ENCODE measurements at regions not wholly inside any gene's neighbourhood (a gene's known extent, or its start where the extent isn't known, plus 50 kb on each side); places are given as distances from the start of the nearest gene placed in this dataset.
"Not testable (repeated sequence)": the region's sequence is repeated elsewhere in the genome, so short reads cannot be mapped to it uniquely, and the experiment has no call there.

- DNase-seq: no peak
Observed at GRCh38 chr13:70755456-70755855, 647.2 kb upstream of the KLHL1 start.

GRCh38 chr13:70747262-70747661 is 639.0 kb upstream of the KLHL1 start:
- DNase-seq: no peak

- not testable (repeated sequence) for DNase-seq
Observed at GRCh38 chr13:70746469-70746868, 638.2 kb upstream of the KLHL1 start.

GRCh38 chr13:70736622-70737317 is 628.5 kb upstream of the KLHL1 start:
- DNase-seq: no peak

GRCh38 chr13:70732611-70733010 is 624.4 kb upstream of the KLHL1 start:
- DNase-seq: no peak

- no peak for DNase-seq
Observed at GRCh38 chr13:70729369-70729768, 621.1 kb upstream of the KLHL1 start.

GRCh38 chr13:70723732-70724131 is 615.5 kb upstream of the KLHL1 start:
- DNase-seq: no peak

- DNase-seq: no peak
Observed at GRCh38 chr13:70720386-70720785, 612.1 kb upstream of the KLHL1 start.

- DNase-seq: no peak
Observed at GRCh38 chr13:70714993-70715392, 606.7 kb upstream of the KLHL1 start.

- DNase-seq: no peak
Observed at GRCh38 chr13:70708775-70709174, 600.5 kb upstream of the KLHL1 start.

GRCh38 chr13:70703755-70704154 is 595.5 kb upstream of the KLHL1 start:
- DNase-seq: no peak

GRCh38 chr13:70694996-70695715 is 586.9 kb upstream of the KLHL1 start:
- no peak for DNase-seq

GRCh38 chr13:70668983-70669382 is 560.7 kb upstream of the KLHL1 start:
- DNase-seq: no peak

GRCh38 chr13:70668293-70668692 is 560.0 kb upstream of the KLHL1 start:
- no peak for DNase-seq

GRCh38 chr13:70666883-70667556 is 558.8 kb upstream of the KLHL1 start:
- no peak for DNase-seq

- DNase-seq: no peak
Observed at GRCh38 chr13:70662231-70662940, 554.1 kb upstream of the KLHL1 start.

GRCh38 chr13:70644052-70644451 is 535.8 kb upstream of the KLHL1 start:
- DNase-seq: no peak

GRCh38 chr13:70634893-70635292 is 526.6 kb upstream of the KLHL1 start:
- DNase-seq: no peak

- DNase-seq: no peak
Observed at GRCh38 chr13:70630247-70630646, 522.0 kb upstream of the KLHL1 start.

GRCh38 chr13:70623239-70623638 is 515.0 kb upstream of the KLHL1 start:
- DNase-seq: no peak

GRCh38 chr13:70622796-70623195 is 514.5 kb upstream of the KLHL1 start:
- DNase-seq: no peak

GRCh38 chr13:70619936-70620335 is 511.7 kb upstream of the KLHL1 start:
- DNase-seq: no peak

GRCh38 chr13:70616847-70617246 is 508.6 kb upstream of the KLHL1 start:
- no peak for DNase-seq

All from activated CD4-positive, alpha-beta T cell treated with anti-CD3 and anti-CD28 coated beads, Interleukin-2, amount 50 U/mL, for 4 hours (primary cell).